Dendritic cell treated with granulocyte-macrophage colony-stimulating factor and Interleukin-4, amounts not matched to agents 40 ng/mL and 50 ng/mL, for 4 days (primary cell): ENCODE measurements at regions not wholly inside any gene's neighbourhood (a gene's known extent, or its start where the extent isn't known, plus 50 kb on each side); places are given as distances from the start of the nearest gene placed in this dataset.

Source experiments
- H3K27ac Mint-ChIP-seq: one replicate; pipeline ENCODE4 v1.8.0; 2022; ENCODE audit warnings: mild to moderate bottlenecking, mixed read lengths
- H3K27me3 Mint-ChIP-seq: one replicate; pipeline ENCODE4 v1.8.0; 2022; ENCODE audit warnings: mild to moderate bottlenecking, mixed read lengths
- H3K36me3 Mint-ChIP-seq: one replicate; pipeline ENCODE4 v1.8.0; 2022; ENCODE audit warnings: low read depth, mixed read lengths
- H3K4me1 Mint-ChIP-seq: one replicate; pipeline ENCODE4 v1.8.0; 2022; ENCODE audit warnings: low read depth, mixed read lengths
- H3K4me3 Mint-ChIP-seq: one replicate; pipeline ENCODE4 v1.8.0; 2022; ENCODE audit warnings: mild to moderate bottlenecking, moderate library complexity, mixed read lengths
- H3K9me3 Mint-ChIP-seq: one replicate; pipeline ENCODE4 v1.8.0; 2022; ENCODE audit warnings: mixed read lengths
- intact Hi-C: fragments of 100-400 bp; cut with micrococcal nuclease; formaldehyde crosslinking; loops from one replicate; pipeline ENCODE4 v1.15.0; 2022

- no peaks in the 10 kb centered on the region for H3K36me3 Mint-ChIP-seq
- H3K9me3 Mint-ChIP-seq: no peaks in the 10 kb centered on the region
- no peak overlapping the region for H3K27ac Mint-ChIP-seq
- no peak overlapping the region for H3K4me3 Mint-ChIP-seq
- peaks cover 5% of the 10 kb centered on the region for H3K4me1 Mint-ChIP-seq
- peaks cover 64% of the 10 kb centered on the region for H3K27me3 Mint-ChIP-seq
- intact Hi-C loops: no loop called here
Observed at GRCh38 chr12:53824001-53824712, 72.4 kb upstream of the CISTR start.

GRCh38 chr12:53825246-53826081, 73.7 kb upstream of the CISTR start:
- Mint-ChIP-seq H3K4me3 (no peak overlapping the region), H3K9me3 (no peaks in the 10 kb centered on the region), H3K27me3 (peaks cover 56% of the 10 kb centered on the region), H3K27ac (no peak overlapping the region), H3K4me1 (peaks cover 5% of the 10 kb centered on the region), H3K36me3 (no peaks in the 10 kb centered on the region)
- intact Hi-C loops: no loop called here

- H3K9me3 Mint-ChIP-seq: no peaks in the 10 kb centered on the region
- H3K27me3 Mint-ChIP-seq: peaks cover 48% of the 10 kb centered on the region
- H3K4me3 Mint-ChIP-seq: no peak overlapping the region
- no peaks in the 10 kb centered on the region for H3K36me3 Mint-ChIP-seq
- intact Hi-C loops: no loop called here
- H3K4me1 Mint-ChIP-seq: peaks cover under 1% of the 10 kb centered on the region
- H3K27ac Mint-ChIP-seq: no peak overlapping the region
Observed at GRCh38 chr12:53827306-53827705, 75.5 kb upstream of the CISTR start.

- H3K27ac Mint-ChIP-seq: no peak overlapping the region
- intact Hi-C loops: no loop called here
- peaks cover 49% of the 10 kb centered on the region for H3K27me3 Mint-ChIP-seq
- no peaks in the 10 kb centered on the region for H3K4me1 Mint-ChIP-seq
- no peaks in the 10 kb centered on the region for H3K9me3 Mint-ChIP-seq
- H3K36me3 Mint-ChIP-seq: no peaks in the 10 kb centered on the region
- H3K4me3 Mint-ChIP-seq: no peak overlapping the region
Observed at GRCh38 chr12:53828598-53828997, 76.8 kb upstream of the CISTR start.

- H3K9me3 Mint-ChIP-seq: no peaks in the 10 kb centered on the region
Observed at GRCh38 chr12:53829130-53829819, 77.5 kb upstream of the CISTR start.

GRCh38 chr12:53830631-53831030, 78.9 kb upstream of the CISTR start:
- no peaks in the 10 kb centered on the region for H3K4me1 Mint-ChIP-seq
- intact Hi-C loops: no loop called here
- H3K9me3 Mint-ChIP-seq: no peaks in the 10 kb centered on the region
- no peaks in the 10 kb centered on the region for H3K36me3 Mint-ChIP-seq
- H3K27ac Mint-ChIP-seq: no peak overlapping the region
- H3K4me3 Mint-ChIP-seq: no peak overlapping the region
- H3K27me3 Mint-ChIP-seq: peaks cover 55% of the 10 kb centered on the region

More at GRCh38 chr12:53829130-53829819, 77.5 kb upstream of the CISTR start:
- Mint-ChIP-seq H3K4me3 (no peak overlapping the region), H3K4me1 (no peaks in the 10 kb centered on the region), H3K36me3 (no peaks in the 10 kb centered on the region), H3K27me3 (peaks cover 51% of the 10 kb centered on the region), H3K27ac (no peak overlapping the region)
- intact Hi-C loops: no loop called here

- intact Hi-C loops: no loop called here
- no peak overlapping the region for H3K27ac Mint-ChIP-seq
- H3K4me3 Mint-ChIP-seq: no peak overlapping the region
- H3K4me1 Mint-ChIP-seq: no peaks in the 10 kb centered on the region
- H3K36me3 Mint-ChIP-seq: no peaks in the 10 kb centered on the region
- peaks cover 55% of the 10 kb centered on the region for H3K27me3 Mint-ChIP-seq
- no peaks in the 10 kb centered on the region for H3K9me3 Mint-ChIP-seq
Observed at GRCh38 chr12:53836119-53836655, 84.4 kb upstream of the CISTR start.

- intact Hi-C loops: no loop called here
- Mint-ChIP-seq H3K4me3 (no peak overlapping the region), H3K27ac (no peak overlapping the region), H3K27me3 (peaks cover 55% of the 10 kb centered on the region), H3K36me3 (no peaks in the 10 kb centered on the region), H3K4me1 (no peaks in the 10 kb centered on the region), H3K9me3 (no peaks in the 10 kb centered on the region)
Observed at GRCh38 chr12:53838978-53839377, 87.2 kb upstream of the CISTR start.

GRCh38 chr12:53840316-53840715, 88.5 kb upstream of the CISTR start:
- no peak overlapping the region for H3K4me3 Mint-ChIP-seq
- peaks cover 54% of the 10 kb centered on the region for H3K27me3 Mint-ChIP-seq
- H3K36me3 Mint-ChIP-seq: no peaks in the 10 kb centered on the region
- intact Hi-C loops: no loop called here
- H3K9me3 Mint-ChIP-seq: no peaks in the 10 kb centered on the region
- no peaks in the 10 kb centered on the region for H3K4me1 Mint-ChIP-seq
- no peak overlapping the region for H3K27ac Mint-ChIP-seq

- H3K4me1 Mint-ChIP-seq: no peaks in the 10 kb centered on the region
- H3K27me3 Mint-ChIP-seq: peaks cover 45% of the 10 kb centered on the region
- H3K36me3 Mint-ChIP-seq: no peaks in the 10 kb centered on the region
- no peak overlapping the region for H3K4me3 Mint-ChIP-seq
- H3K27ac Mint-ChIP-seq: no peak overlapping the region
- no peaks in the 10 kb centered on the region for H3K9me3 Mint-ChIP-seq
- intact Hi-C loops: no loop called here
Observed at GRCh38 chr12:53842686-53843085, 90.9 kb upstream of the CISTR start.

- H3K4me1 Mint-ChIP-seq: no peaks in the 10 kb centered on the region
- no peaks in the 10 kb centered on the region for H3K36me3 Mint-ChIP-seq
- peaks cover 47% of the 10 kb centered on the region for H3K27me3 Mint-ChIP-seq
- intact Hi-C loops: no loop called here
- no peak overlapping the region for H3K27ac Mint-ChIP-seq
- H3K9me3 Mint-ChIP-seq: no peaks in the 10 kb centered on the region
- H3K4me3 Mint-ChIP-seq: no peak overlapping the region
Observed at GRCh38 chr12:53843545-53843944, 91.8 kb upstream of the CISTR start.

GRCh38 chr12:53844994-53845844, 93.4 kb upstream of the HOXC13 start:
- intact Hi-C loops: no loop called here
- Mint-ChIP-seq H3K27me3 (peaks cover 56% of the 10 kb centered on the region), H3K36me3 (no peaks in the 10 kb centered on the region), H3K4me1 (no peaks in the 10 kb centered on the region), H3K27ac (no peak overlapping the region), H3K9me3 (no peaks in the 10 kb centered on the region), H3K4me3 (no peak overlapping the region)

GRCh38 chr12:53845932-53846331, 92.7 kb upstream of the HOXC13 start:
- H3K36me3 Mint-ChIP-seq: no peaks in the 10 kb centered on the region
- H3K27me3 Mint-ChIP-seq: peaks cover 55% of the 10 kb centered on the region
- H3K4me1 Mint-ChIP-seq: no peaks in the 10 kb centered on the region
- no peaks in the 10 kb centered on the region for H3K9me3 Mint-ChIP-seq
- H3K27ac Mint-ChIP-seq: no peak overlapping the region
- H3K4me3 Mint-ChIP-seq: no peak overlapping the region
- intact Hi-C loops: no loop called here
